NCI-H2029 (cell line): ENCODE measurements at regions not wholly inside any gene's neighbourhood (a gene's known extent, or its start where the extent isn't known, plus 50 kb on each side); places are given as distances from the start of the nearest gene placed in this dataset.
"Not testable (repeated sequence)": the region's sequence is repeated elsewhere in the genome, so short reads cannot be mapped to it uniquely, and the experiment has no call there.

Experiments used
- DNase-seq: peaks from one replicate; lab custom pipeline; 2025; lab: John Stamatoyannopoulos, UW

DNA sequence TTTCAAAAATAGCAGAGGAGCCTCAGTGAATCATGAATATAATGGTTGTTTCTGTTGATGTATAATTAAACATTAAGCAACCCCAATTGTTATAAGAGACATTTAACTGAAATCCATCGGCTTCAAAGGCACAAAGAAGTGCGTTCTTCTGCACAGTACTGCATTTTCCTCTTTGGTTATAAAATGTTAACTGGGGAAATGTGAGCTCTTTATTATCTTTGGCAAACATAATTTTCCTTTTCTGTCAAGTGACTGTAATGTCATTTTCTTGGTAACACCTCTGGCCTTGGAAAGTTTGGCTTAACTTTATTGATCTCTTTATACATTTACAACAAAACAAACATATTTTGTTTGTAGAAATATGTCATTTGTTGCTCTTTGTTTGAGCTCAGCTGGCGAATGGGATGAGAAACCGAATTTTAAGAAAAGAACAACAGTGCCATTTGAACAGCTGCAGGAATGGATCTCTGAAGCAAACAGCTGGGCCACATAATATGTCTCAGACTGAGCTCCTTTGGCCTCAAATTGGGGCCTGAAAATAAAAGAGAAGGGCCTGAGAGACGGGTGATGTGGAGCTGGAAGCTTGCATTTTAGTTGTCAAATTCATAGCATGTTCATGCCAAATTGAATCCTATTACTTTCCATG, 427.0 kb upstream of the SPTLC3 start:
- DNase-seq, result no peak

DNA sequence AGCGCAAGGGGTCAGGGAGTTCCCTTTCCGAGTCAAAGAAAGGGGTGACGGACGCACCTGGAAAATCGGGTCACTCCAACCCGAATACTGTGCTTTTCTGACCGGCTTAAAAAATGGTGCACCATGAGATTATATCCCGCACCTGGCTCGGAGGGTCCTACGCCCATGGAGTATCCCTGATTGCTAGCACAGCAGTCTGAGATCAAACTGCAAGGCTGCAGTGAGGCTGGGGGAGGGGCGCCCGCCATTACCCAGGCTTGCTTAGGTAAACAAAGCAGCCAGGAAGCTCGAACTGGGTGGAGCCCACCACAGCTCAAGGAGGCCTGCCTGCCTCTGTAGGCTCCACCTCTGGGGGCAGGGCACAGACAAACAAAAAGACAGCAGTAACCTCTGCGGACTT, 426.1 kb upstream of the SPTLC3 start:
- not testable (repeated sequence) for DNase-seq

DNA sequence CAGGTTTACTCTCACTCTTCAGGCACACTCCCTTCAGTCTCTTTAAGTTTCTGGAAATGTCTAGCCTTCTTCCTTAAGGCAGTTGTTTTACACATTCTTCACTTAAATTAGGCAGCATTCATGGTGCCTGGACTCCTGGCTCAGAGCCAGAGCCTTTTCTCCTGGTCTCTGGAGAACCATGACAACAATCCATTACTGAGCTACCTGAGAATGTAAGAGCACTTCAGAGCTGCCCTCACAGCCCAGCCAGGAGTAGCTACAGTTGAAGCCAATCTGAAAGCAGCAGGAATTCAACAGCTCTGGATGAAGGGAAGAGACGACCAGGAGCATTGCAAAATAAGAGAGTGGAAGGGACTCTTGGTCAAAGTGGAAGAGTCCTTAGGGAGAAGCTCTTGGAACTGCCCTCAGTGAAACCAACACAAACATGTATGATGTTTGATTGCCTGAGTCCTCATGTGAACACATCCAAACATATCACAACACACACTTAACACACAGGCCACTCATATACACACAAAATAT, 416.8 kb upstream of the SPTLC3 start:
- DNase-seq, result peak; percentile 81

DNA sequence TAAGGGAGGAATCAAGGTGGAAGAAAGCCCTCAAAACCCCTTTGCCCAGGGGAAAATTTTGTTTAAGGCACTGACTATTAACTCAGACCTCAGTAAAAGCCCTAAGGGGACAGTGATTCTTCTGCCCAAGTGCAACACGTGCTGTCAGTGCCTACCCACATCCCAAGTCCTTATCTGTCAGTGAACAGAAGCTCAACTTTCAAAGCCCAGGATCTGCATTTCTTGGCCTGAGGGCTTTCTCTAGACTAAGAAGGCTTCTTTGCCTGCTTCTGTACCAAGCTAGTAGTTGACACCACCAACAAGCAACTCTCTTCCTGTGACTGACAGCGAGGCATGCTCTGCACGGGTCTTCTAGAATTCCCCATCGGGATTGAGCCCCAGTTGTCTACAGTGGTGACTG, 416.0 kb upstream of the SPTLC3 start:
- no peak for DNase-seq

DNA sequence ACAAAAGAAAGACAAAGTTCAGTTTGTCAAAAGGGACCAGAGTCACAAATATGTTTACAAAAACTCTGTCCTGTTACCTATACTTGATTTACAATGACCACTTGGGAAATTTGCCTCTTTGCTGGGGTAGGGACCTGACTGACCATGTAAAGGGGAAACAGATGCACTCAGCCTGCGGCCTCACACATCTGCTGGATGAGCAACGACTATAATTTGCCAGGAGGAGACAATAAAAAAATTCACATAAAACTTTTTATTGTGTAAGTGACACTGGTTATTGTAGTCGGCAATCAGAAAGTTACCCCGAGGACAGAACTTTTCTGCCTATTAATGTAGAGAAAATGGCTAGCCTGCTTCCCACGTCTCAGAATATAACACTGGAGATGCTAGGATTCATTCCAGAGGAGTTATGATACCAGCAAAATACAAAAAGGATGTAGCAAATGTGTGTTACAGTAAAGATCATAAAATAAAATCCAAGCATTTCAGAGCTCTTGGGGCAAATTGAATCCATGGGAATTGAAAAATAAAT, 415.4 kb upstream of the SPTLC3 start:
- no peak for DNase-seq

DNA sequence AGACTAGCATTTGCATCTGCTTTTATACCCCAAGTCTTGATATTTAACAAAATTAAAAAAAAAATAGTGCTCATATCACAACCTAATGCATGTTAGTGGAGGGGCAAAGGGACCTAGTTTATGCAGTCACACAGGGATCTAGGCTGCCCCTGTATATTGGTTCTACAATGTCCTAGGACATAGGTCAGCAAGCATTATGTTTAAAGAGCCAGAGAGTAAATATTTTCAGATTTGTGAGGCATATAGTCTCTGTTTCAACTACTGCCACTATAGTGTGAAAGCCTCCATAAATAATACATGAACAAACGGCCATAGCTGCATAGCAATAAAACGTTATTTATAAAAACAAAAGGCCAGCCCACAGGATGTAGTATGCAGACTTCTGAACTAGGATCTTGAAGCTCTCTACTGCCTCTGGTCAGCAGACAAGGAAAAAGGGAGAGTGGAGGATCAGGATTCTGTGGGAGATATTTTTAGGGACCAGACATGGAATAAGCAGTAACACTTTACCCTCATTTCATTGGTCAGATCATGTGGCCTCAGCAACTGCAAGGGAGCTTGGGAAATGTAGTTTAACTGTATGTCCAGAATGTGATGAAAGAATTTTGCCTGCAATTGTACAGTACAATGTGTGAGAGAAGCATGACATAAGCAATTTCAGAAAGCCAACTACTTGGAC, 414.2 kb upstream of the SPTLC3 start:
- DNase-seq, result no peak

DNA sequence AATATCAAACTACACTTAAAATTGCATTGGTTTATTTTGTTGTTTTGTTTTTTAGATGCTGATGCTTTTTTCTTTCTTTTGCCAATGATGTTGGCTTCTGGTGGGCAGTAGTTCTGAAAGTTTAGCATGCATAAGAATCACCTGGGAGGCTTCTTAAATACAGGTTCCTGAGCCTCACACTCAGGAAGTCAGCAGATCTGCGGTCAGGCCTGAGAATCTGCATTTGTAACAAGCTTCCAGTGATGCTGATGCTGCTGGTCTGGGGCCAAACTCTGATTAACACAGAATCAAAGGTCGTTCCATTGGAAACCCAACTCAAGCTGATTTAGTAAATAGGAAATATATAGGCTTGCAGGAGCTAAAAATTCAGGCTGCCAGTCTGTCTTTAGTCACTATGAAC, 412.9 kb upstream of the SPTLC3 start:
- no peak for DNase-seq

DNA sequence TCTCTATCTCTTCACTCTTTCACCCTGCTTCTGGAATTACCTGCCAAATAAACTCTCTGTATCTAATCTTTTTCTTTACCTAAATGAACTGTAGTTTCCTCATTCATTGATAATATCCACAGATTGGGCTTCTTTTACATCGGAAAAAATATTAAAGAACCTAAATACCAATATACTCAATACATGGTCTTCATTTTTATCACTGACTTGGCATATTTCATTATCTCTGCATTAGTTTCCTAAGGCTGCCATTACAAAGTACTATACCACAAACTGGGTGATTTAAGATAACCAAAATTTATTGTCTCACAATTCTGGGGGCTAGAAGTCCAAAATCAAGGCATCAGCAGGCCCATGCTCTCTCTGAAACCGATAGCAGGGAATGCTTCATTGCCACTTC, 411.9 kb upstream of the SPTLC3 start:
- no peak for DNase-seq

DNA sequence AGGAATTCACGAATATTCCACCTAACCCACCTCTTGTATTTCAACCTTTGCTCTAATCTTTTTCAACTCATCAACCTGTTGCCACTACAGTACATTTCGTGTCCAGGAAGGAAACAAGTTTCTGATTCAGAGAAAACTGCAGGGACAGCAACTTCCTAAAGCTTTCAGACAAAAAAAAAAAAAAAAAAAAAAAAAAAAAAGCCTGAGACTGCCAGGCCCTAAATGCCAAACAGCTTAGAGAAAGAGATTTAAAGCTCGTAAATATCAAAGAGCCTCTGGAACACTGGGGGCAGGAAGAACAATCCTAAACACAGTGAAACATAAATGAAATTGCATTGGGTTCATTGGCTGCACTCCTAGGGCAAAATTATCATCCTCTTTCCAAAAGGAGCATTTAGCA, 411.2 kb upstream of the SPTLC3 start:
- DNase-seq, result no peak

DNA sequence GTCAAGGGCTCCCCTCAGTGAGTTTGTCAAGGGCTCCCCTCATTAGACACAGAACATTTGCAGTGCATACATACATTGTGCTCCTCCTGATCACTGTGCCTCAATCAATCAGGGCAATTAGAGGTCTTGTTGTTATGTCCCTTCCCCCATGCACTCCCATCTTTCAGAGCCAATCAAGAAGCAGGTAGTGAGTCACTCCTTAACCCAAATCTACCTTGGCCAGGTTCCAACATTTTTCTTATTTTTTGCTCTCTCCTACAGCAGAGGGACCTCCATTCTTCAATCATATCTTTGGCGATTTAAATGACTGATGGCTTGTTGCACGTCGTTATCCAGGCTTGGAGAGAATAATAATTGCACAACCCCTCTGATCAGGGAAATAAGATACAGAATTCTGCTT, 409.9 kb upstream of the SPTLC3 start:
- no peak for DNase-seq

DNA sequence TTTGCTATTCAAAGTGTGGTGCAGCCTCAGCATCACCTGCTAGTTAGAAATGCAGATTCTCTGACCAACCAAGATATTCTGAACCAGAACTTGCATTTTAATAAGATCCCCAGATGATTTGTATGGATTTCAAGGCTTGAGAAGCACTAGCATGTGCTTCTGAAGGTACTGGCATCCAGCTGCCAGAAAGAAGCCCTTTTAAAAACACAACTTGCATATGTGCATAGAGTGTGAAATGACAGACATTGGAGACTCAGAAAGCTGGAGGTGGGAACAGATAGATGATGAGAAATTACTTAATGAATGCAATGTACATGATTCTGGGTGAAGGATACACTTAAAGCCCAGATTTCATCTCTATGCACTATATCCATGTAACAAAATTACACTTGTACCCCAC, 409.3 kb upstream of the SPTLC3 start:
- DNase-seq, result no peak

DNA sequence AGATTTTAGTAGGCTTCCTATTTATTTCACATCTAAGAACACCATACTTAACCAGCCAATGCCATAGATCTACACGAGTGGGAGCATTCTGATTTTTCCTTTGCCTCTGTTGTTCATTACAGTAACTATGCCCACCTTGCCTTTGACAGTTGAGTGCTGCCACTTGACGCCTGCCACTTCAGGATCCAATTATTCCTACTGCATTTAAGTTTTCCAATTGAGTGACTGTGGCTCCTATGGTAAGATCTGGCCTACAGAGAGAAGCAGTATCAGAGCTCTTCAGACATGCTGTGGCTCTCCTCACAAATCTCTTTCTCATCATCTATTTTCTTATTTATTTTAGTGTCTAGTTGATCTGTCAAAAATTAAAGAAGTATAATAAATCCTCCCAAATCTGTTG, 403.0 kb upstream of the SPTLC3 start:
- DNase-seq, result no peak

DNA sequence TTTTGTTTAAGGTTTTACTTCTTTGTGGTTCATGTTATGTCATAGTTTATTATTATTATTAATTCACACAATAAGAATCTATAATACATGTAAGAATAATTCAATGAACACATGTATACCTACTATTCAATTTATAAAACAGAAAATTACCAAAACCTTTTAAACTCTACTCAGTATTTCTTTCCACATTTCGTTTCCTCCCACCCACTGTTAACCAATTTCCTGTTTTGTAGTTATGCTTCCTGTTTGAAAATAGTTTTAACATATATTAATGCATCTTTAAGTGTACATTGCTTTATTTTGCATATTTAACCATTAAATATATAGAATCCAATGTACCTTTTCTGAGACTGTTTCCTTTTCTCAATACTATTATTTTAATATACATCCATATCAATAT, 397.9 kb upstream of the SPTLC3 start:
- DNase-seq, result no peak

DNA sequence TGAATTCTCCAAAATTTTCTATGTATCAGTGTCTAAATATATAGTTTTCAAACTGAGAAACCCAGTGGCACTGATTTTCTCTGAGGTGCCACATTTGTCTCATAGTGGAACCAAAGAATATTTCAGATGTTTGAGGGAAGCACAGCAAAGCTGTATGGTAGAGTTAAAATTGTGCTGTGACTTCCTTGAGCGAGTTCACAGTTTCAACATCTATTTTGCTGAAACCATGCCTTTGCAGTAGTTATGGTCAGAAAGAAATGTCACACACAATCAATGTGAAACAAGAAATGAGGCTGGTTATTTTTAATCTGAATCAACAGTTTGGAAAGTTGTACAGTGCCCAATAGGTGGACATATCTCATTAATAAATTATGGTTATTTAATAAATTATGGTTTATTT, 394.0 kb upstream of the SPTLC3 start:
- no peak for DNase-seq

DNA sequence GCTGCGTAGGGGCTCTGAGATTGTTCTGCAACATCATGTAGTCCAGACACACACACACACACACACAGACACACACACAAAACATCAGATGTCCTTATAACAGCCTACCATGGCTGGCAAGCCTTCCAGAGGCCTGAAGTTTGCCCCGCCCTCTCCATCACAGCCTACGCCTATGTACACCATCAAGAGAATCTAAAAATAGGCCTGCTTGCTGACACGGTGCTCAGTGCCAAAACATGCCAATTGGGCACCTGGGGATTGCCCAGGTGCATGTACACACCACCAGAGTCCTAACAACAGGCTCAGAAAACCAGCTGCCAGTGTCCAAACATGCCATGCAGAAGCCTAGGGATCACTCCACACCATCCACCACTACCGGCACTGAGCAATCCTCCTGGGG, 391.7 kb upstream of the SPTLC3 start:
- peak; percentile 78 for DNase-seq

DNA sequence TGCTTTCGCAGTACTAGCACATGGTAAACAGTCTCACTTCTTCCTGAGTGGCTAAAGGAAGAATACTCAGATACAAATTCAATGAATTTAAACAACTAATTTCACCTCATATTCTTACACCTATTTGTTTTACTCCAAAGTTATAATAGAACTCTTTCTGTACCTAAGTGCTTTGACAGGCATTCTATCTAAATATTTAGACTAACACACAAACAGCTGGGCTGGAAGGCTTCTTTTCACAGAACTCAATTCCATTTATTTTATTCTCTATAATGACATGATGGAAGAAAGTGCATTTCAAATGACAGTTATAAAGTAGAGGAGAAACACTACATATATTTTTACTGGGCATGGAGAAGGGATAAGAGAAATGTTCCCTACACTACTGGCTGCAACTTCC, 384.9 kb upstream of the SPTLC3 start:
- DNase-seq, result no peak

DNA sequence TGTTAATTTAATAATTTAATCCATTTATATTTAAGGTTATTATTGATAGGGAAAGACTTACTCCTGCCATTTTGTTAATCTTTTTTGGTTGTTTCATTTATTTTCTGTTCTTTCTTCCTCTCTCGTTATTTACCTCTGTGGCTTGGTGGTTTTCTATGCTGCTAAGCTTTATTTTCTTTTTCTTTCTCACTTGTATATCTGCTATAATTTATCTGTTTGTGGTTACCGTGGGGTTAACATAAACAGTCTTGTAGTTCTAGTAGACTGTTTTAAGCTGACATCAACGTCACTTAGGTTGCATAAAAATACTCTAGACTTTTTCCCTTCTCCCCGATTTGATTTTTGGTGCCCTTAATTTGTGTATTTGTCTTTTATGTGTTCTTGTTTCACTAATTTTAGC, 381.3 kb upstream of the SPTLC3 start:
- DNase-seq, result no peak

DNA sequence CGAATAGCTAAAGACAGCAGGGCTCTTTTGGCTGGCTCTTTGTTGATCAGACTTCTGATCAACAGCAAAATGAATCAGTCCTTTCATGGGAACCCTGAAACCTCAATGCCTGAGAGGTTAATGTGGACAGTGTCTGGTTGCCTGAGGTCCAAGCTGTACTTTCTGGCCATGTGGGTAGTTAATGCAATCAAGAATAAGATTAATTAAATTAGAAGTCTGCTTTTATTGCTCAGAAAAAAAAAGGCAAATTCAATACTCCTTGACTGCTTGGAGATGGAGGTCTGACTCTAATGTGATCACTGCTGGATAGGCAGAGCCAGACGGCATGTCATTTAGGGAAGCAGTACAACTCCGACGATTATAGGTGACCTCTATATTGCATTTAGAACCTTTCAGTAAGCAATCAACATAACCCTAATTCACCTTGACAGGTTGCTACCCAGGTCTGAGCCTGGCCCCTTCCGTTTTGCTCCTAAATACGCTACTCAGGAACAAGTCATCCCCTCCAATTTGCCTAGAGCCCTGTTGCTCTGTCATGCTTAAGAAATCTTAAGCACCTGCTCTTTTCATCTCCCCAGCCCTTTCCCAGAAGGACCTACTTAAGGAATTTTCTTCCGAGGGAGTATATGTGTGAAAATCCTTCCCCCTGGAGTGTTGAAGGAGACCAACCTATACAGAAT, 370.0 kb upstream of the SPTLC3 start:
- no peak for DNase-seq

DNA sequence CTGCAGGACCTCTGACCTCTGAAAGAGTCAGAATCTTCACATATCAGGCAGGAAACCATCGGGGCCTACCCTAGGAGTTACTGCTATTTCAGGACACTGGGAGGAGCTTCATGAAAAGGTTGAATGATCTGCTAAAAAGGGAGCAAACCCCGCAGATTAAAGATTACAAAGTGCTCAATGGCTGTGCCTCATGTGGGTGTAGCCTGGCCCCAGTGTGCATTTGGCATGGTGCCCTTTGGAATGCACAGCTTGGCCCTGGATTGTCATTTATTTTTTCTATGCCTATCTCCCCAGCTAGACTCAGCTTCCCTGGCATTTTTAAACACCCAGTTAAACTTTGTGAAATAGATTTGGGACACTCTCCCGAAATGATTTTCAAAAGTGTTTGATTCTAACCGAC, 368.5 kb upstream of the SPTLC3 start:
- DNase-seq, result no peak

DNA sequence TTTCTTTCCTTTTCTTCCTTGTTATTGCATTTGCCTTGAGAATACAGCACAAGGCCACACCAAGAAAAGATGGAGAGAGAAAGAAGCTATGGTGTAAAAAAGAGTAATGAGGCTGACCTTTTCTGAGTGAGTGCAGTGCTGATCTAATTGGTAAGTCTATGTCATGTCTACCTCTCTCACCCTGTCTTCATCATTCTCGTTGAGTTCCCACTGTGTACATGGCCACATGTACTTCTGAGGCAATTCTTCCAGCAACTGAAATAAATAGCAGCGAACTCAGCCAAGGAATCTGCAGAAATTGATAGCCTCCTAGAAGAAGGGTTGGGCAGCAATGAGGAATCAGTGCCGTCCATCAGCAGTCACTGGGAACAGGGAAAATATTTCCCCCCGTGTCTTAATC, 367.2 kb upstream of the SPTLC3 start:
- DNase-seq, result no peak

DNA sequence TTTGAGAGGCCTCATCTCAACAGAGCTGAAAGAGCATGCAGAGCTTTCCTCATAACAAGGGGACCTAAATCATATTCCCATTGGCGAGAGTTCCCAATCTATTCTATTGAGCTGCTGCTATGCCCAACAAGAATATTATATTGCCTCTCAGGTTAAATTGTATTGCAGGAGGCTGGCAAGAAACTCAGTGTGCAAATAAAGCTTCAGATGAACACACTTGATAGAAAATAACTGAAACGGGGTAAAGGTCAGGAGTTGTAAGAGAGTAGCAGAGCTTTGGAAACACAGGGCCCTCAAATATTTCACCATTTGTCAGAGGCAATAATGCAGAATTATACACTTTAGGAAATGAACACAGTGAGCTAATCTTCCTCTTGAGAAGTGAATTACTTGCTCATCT, 364.3 kb upstream of the SPTLC3 start:
- DNase-seq, result no peak

DNA sequence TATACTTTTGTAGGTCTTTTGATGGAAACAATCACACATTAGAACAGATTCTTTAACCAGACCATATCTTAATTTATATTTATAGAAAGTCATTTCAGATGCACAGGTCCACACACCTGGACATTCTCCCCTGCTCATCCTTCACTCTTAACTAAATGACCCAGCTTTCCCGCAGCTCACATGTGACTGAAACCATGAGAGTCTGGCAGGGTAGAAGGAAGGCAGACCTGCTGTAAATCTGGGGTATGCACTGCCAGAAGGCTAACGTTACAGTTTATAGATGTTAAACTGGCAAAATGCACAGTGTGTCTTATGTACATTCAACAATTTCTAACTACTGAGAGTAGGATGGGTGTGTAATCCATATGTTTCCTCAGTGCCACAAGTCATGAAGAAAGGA, 359.5 kb upstream of the SPTLC3 start:
- DNase-seq, result no peak

DNA sequence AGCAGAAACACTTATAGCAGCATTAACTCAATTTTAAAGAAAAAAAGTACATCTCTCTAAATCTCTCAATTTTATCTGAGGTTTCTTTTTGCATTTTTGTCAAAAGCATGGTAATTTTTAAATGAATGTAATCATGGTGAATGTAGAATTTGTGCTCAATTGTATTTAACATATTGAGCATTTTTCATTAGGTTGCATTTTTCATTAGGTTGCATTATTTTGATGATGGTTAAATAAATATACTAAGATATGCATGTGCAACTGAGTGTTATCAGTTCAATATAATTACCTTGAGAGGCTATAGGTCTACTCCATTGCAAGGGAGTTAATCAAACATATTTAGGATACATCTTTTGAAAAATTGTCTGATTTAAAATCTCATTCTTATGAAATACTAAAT, 355.1 kb upstream of the SPTLC3 start:
- DNase-seq, result no peak
